Immature natural killer cell (primary cell): ENCODE measurements at regions not wholly inside any gene's neighbourhood (a gene's known extent, or its start where the extent isn't known, plus 50 kb on each side); places are given as distances from the start of the nearest gene placed in this dataset.
"Not testable (repeated sequence)": the region's sequence is repeated elsewhere in the genome, so short reads cannot be mapped to it uniquely, and the experiment has no call there.

ENCODE experiments used
- DNase-seq, 3 donors: peaks; one replicate each; pipeline ENCODE4 v3.0.0; 2022; ENCODE audit warnings: mixed read lengths in 1 of 3
- H3K27ac Mint-ChIP-seq, 6 donors: one replicate each; pipeline ENCODE4 v1.8.0; 2020; ENCODE audit warnings: mixed read lengths in 6 of 6, mild to moderate bottlenecking in 5 of 6, inconsistent platforms in 4 of 6, moderate library complexity in 3 of 6
- H3K27me3 Mint-ChIP-seq, 3 donors: one replicate each; pipeline ENCODE4 v1.8.0; 2020 to 2021; ENCODE audit warnings: low read depth in 3 of 3, mild to moderate bottlenecking in 3 of 3, mixed read lengths in 3 of 3, moderate library complexity in 3 of 3, inconsistent platforms in 1 of 3
- H3K36me3 Mint-ChIP-seq, 3 donors: one replicate each; pipeline ENCODE4 v1.8.0; 2020; ENCODE audit warnings: mixed read lengths in 3 of 3, inconsistent platforms in 2 of 3, mild to moderate bottlenecking in 2 of 3
- H3K4me1 Mint-ChIP-seq, 2 donors: one replicate each; pipeline ENCODE4 v1.8.0; 2020; ENCODE audit warnings: inconsistent platforms in 2 of 2, mild to moderate bottlenecking in 2 of 2, mixed read lengths in 2 of 2, moderate library complexity in 1 of 2
- H3K4me3 Mint-ChIP-seq, 5 donors: one replicate each; pipeline ENCODE4 v1.8.0; 2020; ENCODE audit warnings: mild to moderate bottlenecking in 5 of 5, mixed read lengths in 5 of 5, inconsistent platforms in 3 of 5, moderate library complexity in 3 of 5
- H3K9me3 Mint-ChIP-seq, 6 donors: one replicate each; pipeline ENCODE4 v1.8.0; 2020; ENCODE audit warnings: mild to moderate bottlenecking in 6 of 6, mixed read lengths in 6 of 6, inconsistent platforms in 4 of 6, moderate library complexity in 3 of 6

DNA sequence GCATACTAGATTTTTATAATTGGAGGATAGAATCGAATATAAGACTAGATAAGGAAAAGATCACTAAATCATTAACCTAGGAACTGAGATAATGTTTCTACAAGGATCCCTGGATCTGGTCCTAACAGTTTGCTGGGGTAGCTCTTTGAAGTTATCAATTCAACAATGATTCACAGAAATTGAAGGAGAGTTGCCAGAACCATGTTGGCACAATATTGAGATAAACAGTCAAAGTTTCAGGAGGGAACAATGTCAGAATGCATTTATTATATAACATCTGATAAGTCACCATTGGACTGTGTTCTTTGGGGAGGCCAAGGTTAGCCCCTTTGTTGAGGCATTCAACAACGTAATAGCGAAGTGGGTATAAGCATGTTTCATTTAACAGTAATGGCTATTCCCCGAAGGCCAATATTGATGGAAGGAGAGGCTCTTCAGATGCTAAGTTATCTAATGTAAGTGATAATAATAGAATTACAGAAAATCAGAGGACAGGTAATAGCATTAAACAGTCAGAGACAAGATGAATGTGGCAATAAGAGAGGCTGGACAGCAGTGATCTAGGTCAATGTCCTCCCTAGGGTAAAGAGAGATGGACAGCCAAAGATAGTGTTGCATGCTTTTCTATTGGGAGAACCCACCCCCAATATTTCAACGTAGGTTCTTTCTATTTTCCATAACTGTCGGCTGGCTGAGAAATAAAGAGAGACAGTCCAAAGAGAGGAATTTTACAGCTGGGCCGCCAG is 604.8 kb upstream of the GYPC start:
- Mint-ChIP-seq H3K4me1 (no peaks in the 10 kb centered on the region), H3K36me3 (no peaks in the 10 kb centered on the region), H3K27me3 (no peaks in the 10 kb centered on the region), H3K27ac (no peak overlapping the region), H3K9me3 (peaks cover 1 to 59% (median 24%) of the 10 kb centered on the region in 6 donors), H3K4me3 (no peak overlapping the region)
- no peak for DNase-seq

DNA sequence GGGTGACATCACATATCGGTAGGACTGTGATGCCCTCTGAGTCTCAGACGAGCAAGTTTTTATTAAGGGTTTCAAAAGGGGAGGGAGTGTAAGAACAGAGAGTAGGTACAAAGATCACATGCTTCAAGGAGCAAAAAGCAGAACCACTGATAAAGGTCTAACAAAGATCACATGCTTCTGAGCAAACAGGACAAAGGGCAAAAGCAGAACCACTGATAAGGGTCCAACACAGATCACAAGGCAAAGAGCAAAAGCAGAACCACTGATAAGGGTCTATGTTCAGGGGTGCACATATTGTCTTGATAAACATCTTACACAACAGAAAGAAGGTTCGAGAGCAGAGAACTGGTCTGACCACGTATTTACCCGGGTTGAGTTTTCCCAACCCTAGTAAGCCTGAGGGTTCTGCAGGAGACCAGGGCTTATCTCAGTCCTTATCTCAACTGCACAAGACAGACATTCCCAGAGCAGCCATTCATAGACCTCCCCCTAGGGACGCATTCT is 604.2 kb upstream of the GYPC start:
- not testable (repeated sequence) for H3K4me3 Mint-ChIP-seq, DNase-seq, H3K4me1 Mint-ChIP-seq, H3K27me3 Mint-ChIP-seq, H3K36me3 Mint-ChIP-seq, H3K27ac Mint-ChIP-seq
- H3K9me3 Mint-ChIP-seq, result peaks cover 2 to 63% (median 25%) of the 10 kb centered on the region in 6 donors

DNA sequence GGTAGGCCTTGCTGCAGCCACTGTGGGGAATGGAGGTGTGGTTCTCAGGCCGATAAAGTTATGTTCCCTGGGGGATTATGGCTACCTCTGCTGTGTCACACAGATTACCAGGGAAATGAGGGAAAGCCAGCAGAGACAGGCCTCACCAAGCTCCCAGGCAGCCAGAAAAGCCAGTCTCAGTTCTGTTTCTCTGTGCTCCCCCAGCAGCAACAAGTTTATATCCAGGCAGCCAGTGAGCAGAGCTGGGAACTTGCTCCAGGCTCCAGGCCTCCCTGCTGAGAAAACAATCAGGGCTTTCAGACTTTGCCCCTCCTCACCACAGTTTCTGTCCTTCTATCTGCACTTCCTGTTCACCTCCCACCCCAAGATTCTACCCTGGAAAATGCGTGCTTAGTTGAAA is 596.6 kb upstream of the GYPC start:
- H3K27me3 Mint-ChIP-seq, result no peaks in the 10 kb centered on the region
- H3K9me3 Mint-ChIP-seq, result peaks cover 24 to 78% (median 42%) of the 10 kb centered on the region in 6 donors
- peaks cover 0 to 4% (median 0%) of the 10 kb centered on the region in 3 donors for H3K36me3 Mint-ChIP-seq
- no peak overlapping the region for H3K27ac Mint-ChIP-seq
- H3K4me3 Mint-ChIP-seq, result no peak overlapping the region
- no peak for DNase-seq
- no peaks in the 10 kb centered on the region for H3K4me1 Mint-ChIP-seq

DNA sequence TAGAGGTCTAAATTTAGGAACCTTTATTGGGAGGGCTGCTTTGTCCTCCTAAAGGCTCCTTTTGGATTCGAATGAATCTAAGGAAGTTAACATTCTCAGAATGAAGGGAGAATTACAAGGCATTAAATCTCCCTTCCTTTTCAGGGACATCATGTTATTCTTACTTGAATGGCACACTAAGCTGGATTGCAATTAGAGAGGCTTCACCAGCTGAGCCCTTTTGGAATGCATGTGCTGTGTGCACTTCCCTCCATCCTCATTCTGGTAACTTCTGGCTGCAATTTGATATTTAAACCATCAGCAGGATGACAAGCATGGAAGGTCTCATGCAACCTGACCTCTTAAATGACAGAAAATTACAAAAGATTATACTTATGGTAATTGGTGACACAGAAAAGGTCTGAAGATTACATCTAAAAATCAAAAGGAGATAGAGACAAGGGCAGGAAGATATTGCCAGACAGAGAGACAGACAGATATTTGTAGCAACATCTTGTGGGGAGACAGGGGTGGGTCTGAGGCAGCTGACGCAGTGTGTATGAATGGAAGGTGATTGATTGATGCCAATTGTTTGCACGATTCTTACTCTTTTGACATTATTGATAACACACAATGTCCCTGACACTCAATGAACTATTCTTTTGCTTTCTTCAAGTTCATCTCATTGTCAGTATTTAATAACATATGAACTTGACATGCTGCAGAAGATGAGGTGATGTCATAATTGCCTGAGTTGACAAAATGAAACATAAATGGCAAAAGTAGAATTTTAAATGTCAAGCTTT is 570.8 kb upstream of the GYPC start:
- peaks cover 0 to 2% (median 0%) of the 10 kb centered on the region in 3 donors for H3K27me3 Mint-ChIP-seq
- no peak overlapping the region for H3K27ac Mint-ChIP-seq
- no peak overlapping the region for H3K4me3 Mint-ChIP-seq
- peaks cover 2 to 19% (median 11%) of the 10 kb centered on the region in 6 donors for H3K9me3 Mint-ChIP-seq
- no peaks in the 10 kb centered on the region for H3K36me3 Mint-ChIP-seq
- H3K4me1 Mint-ChIP-seq, result no peaks in the 10 kb centered on the region
- no peak for DNase-seq

DNA sequence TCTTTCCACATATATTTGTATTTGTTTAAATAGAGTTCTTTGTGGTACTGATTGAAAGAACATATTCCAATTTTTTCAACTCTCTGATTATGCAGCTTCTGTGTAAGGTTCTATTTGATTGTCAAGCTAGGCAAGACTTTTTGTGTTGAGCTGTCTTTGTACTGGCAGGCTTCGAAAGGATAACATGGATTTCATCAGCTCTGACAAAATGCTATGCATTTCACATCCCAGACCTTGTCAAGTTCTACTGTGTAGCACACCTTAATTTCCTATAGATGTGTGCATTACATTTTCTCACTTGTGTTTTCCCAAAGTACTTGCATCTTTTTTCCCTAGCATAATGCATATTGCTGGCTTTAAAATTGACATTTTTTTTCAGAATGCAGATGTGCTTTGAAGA is 555.0 kb upstream of the GYPC start:
- peaks cover 2 to 9% (median 6%) of the 10 kb centered on the region in 6 donors for H3K9me3 Mint-ChIP-seq
- H3K4me3 Mint-ChIP-seq, result no peak overlapping the region
- no peaks in the 10 kb centered on the region for H3K27me3 Mint-ChIP-seq
- no peaks in the 10 kb centered on the region for H3K36me3 Mint-ChIP-seq
- DNase-seq, result no peak
- no peaks in the 10 kb centered on the region for H3K4me1 Mint-ChIP-seq
- H3K27ac Mint-ChIP-seq, result no peak overlapping the region

DNA sequence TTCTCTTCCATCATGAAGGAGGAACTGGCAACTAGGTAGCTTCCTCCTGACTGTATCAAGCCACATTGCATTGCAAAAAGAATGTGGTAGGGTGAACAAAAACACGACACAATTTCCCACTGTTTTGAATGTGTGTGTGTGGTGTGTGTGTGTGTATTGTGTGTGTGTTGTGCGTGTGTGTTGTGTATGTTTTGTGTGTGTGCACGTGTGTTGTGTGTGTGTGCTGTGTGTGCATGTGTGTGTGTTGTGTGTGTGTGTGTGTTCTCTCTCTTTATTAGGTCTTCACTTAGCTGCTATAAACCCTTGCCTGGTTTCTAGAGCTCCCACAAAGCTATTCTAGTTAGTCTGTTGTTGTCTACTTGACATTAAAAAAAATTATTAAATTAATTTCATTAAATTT is 550.0 kb upstream of the GYPC start:
- Mint-ChIP-seq H3K9me3 (peaks cover 0 to 13% (median 9%) of the 10 kb centered on the region in 6 donors), H3K36me3 (no peaks in the 10 kb centered on the region), H3K4me1 (no peaks in the 10 kb centered on the region), H3K4me3 (no peak overlapping the region), H3K27ac (no peak overlapping the region), H3K27me3 (peaks cover 0 to 2% (median 0%) of the 10 kb centered on the region in 3 donors)
- DNase-seq, result no peak

DNA sequence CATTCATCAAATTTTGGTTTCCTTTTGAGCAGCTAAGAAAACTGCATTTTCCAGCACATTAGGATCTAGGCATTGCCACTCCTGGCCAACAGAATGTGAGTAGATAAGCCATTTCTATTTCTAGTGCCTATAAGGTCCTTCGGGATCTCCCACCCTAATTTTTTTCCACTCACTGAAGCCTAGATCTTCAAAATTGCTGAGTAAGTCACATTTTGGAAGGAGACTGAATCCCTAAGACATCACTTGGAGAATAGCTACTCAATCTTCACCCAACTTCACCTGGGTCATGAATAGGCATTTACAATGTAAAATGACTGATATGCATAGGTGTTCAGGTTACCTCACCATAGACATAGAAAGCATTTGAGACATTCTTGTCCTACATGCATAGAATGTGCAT is 548.1 kb upstream of the GYPC start:
- Mint-ChIP-seq H3K36me3 (no peaks in the 10 kb centered on the region), H3K9me3 (peaks cover 0 to 18% (median 8%) of the 10 kb centered on the region in 6 donors), H3K4me3 (no peak overlapping the region), H3K27ac (no peak overlapping the region), H3K4me1 (no peaks in the 10 kb centered on the region), H3K27me3 (peaks cover 0 to 4% (median 0%) of the 10 kb centered on the region in 3 donors)
- DNase-seq, result no peak

DNA sequence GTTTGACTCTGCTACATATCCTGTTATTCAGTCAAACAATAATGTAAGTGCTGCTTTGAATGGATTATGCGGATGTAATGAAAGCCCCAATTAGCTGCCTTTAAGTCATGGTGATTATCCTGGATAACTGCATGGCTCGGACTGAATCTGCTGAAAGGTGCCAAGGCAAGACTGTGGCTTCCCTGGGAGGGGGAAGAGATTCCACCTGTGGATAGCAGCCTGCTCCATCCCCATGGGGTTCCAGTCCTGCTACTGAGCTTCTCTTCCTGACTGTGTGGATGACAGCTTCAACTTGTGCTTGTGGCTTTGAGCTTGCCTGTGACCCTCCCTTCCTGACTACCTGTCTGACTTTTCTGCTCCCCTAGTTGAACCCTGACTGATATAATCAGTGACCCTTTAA is 540.0 kb upstream of the GYPC start:
- no peaks in the 10 kb centered on the region for H3K4me1 Mint-ChIP-seq
- H3K27me3 Mint-ChIP-seq, result peaks cover 0 to 3% (median 0%) of the 10 kb centered on the region in 3 donors
- peaks cover 0 to 5% (median 1%) of the 10 kb centered on the region in 6 donors for H3K9me3 Mint-ChIP-seq
- H3K4me3 Mint-ChIP-seq, result no peak overlapping the region
- no peak for DNase-seq
- H3K36me3 Mint-ChIP-seq, result no peaks in the 10 kb centered on the region
- H3K27ac Mint-ChIP-seq, result no peak overlapping the region

DNA sequence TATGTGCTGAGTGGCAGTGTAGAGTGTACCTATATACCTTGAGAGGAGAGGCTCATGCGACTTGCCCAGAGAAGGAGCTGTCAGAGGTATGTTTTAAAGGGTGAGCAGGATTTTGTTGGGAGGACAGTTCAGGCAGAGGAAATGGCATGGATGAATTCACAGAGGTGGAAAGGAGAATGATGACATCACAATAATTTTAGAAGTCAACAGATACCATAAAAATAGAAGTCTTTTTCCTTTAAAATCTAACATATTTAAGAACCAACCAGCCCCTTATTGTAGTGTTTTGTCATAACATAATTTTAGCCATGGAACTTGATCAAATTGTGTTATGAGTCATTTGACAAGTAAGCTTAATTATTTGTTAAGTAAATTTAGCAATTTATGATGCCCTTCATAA is 538.1 kb upstream of the GYPC start:
- Mint-ChIP-seq H3K4me1 (no peaks in the 10 kb centered on the region), H3K27me3 (peaks cover 0 to 2% (median 0%) of the 10 kb centered on the region in 3 donors), H3K27ac (no peak overlapping the region), H3K36me3 (no peaks in the 10 kb centered on the region), H3K9me3 (peaks cover 0 to 3% (median under 1%) of the 10 kb centered on the region in 6 donors), H3K4me3 (no peak overlapping the region)
- no peak for DNase-seq

DNA sequence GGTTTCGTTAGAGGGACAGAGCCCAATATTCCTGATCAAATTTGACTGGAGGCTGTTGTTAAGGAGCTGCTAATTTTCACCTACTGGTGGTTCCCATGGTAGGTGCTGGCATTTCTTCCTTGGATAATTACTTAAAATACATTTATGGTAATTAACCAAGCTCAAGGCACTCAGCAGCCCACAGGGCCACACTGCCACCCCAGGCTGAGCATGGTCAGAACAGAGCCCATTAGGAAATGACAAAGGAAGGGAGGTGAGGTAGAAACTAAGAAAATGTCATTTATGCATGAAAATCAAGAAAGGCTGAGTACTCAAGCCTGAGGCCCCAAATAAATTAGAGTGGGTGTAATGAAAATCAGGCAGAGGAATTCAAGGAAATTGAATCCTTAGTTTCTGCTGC is 510.2 kb upstream of the GYPC start:
- H3K9me3 Mint-ChIP-seq, result peaks cover 13 to 44% (median 16%) of the 10 kb centered on the region in 6 donors
- no peaks in the 10 kb centered on the region for H3K4me1 Mint-ChIP-seq

DNA sequence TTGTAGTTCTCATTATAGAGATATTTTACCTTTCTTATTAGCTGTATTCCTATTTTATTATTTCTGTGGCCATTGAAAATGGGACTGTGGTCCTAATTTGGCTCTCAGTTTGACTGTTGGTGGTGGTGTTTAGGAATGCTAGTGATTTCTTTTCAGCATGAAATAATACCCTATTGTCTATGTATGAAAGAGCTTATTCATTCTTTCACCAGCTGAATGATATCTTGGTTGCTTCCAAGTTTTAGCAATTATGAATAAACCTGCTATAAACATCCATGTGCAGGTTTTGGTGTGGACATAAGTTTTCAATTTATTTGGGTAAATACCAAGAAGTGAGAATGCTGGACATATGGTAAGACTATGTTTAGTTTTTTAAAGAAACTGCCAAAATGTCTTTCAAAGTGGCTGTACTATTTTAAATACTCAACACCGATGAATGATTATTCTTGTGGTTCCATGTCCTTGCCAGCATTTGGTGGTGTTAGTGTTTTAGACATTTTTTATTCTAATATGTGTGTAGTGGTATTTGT is 501.6 kb upstream of the GYPC start:
- Mint-ChIP-seq H3K27me3 (no peaks in the 10 kb centered on the region), H3K4me1 (no peaks in the 10 kb centered on the region), H3K9me3 (peaks cover 8 to 31% (median 15%) of the 10 kb centered on the region in 6 donors), H3K4me3 (no peak overlapping the region), H3K27ac (no peak overlapping the region), H3K36me3 (no peaks in the 10 kb centered on the region)
- no peak for DNase-seq

More for the DNA sequence above, 510.2 kb upstream of the GYPC start:
- no peak for DNase-seq
- H3K27me3 Mint-ChIP-seq, result peaks cover 0 to 6% (median 0%) of the 10 kb centered on the region in 3 donors
- no peak overlapping the region for H3K27ac Mint-ChIP-seq
- no peak overlapping the region for H3K4me3 Mint-ChIP-seq
- H3K36me3 Mint-ChIP-seq, result peaks cover 0 to 5% (median 0%) of the 10 kb centered on the region in 3 donors

DNA sequence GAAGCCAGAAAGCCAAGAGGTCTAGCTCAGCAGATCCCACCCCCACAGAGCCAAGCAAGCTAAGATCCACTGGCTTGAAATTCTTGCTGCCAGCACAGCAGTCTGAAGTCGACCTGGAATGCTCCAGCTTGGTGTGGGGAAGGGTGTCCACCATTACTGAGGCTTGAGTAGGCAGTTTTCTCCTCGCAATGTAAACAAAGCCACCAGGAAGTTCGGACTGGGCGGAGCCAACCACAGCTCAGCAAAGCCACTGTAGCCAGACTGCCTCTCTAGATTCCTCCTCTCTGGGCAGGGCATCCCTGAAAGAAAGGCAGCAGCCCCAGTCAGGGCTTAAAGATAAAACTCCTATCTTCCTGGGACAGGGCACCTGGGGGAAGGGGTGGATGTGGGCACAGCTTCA is 495.0 kb upstream of the GYPC start:
- not testable (repeated sequence) for H3K27me3 Mint-ChIP-seq, H3K4me3 Mint-ChIP-seq, H3K4me1 Mint-ChIP-seq, H3K36me3 Mint-ChIP-seq, DNase-seq, H3K27ac Mint-ChIP-seq
- H3K9me3 Mint-ChIP-seq, result peaks cover 6 to 31% (median 13%) of the 10 kb centered on the region in 6 donors

DNA sequence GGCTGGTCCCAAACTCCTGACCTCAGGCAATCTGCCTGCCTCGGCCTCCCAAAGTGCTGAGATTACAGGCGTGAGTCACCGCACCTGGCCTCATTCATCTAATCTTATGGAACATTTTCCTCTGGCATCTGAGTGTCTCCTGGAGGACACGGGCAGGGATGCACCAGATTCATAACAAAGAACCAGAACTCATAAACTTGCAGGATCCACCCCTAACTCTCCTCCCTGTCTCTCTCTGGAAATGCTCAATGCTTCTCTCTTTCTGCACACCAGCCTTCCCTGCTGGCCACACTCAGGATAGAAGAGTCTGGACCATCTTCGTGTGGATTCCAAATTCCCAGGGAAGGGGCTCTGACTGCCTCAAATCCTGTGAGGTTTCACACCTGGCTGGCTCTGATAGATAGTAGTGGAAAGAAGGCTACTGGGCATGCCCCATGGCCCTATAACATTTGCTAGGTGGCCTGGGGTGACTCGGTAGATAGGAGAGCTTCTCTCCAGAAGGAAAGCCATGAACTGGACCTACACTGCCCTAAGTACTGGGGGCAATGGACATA is 483.2 kb upstream of the GYPC start:
- Mint-ChIP-seq H3K27ac (no peak overlapping the region), H3K9me3 (peaks cover 0 to 6% (median 1%) of the 10 kb centered on the region in 6 donors), H3K36me3 (no peaks in the 10 kb centered on the region), H3K27me3 (peaks cover 0 to 1% (median 0%) of the 10 kb centered on the region in 3 donors), H3K4me3 (no peak overlapping the region), H3K4me1 (no peaks in the 10 kb centered on the region)
- no peak for DNase-seq

DNA sequence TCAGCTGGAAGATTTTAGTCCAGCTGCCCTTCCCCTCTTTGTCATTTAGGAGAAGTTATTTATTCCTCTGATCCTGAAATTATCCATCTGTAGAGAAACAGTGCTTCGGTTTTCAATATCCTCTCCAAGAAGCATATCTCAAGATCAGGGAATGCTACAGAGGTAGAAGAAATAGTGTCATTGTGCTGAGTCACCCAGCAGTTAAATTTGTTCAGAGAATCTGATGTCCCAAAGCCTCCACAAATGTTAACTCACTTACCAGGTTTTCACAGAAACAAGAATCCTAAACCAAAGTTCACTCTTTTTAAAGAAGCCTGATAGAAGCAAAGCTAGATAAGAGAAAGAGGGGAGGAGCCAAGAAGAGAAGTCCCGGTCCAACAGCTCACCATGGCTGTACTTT is 480.7 kb upstream of the GYPC start:
- Mint-ChIP-seq H3K9me3 (peaks cover 0 to 2% (median 0%) of the 10 kb centered on the region in 6 donors), H3K36me3 (no peaks in the 10 kb centered on the region), H3K4me1 (no peaks in the 10 kb centered on the region), H3K27me3 (peaks cover 0 to 1% (median 0%) of the 10 kb centered on the region in 3 donors), H3K4me3 (no peak overlapping the region), H3K27ac (no peak overlapping the region)
- no peak for DNase-seq
